ENCODE measurements at regions not wholly inside any gene's neighbourhood (a gene's known extent, or its start where the extent isn't known, plus 50 kb on each side); places are given as distances from the start of the nearest gene placed in this dataset.

- TF ChIP-seq CTCF (IDR thresholded peaks at IDR 0.05; ENCODE audit: control extremely low read depth, extremely low read depth, low read depth, missing control alignments) = no peak
- ChIA-PET POLR2A (no interaction called here), CTCF (no interaction called here)
- DNase-seq (ENCODE audit: extremely low spot score) = no peak
Measured at GRCh38 chr1:118487091-118487490, 302.1 kb upstream of the SPAG17 start.

GRCh38 chr1:118486199-118486598 lies 301.2 kb upstream of the SPAG17 start:
- ChIA-PET POLR2A (no interaction called here), CTCF (no interaction called here)
- TF ChIP-seq CTCF (IDR thresholded peaks at IDR 0.05; ENCODE audit: control extremely low read depth, extremely low read depth, low read depth, missing control alignments) = no peak
- DNase-seq (ENCODE audit: extremely low spot score) = no peak

- TF ChIP-seq CTCF (IDR thresholded peaks at IDR 0.05; ENCODE audit: control extremely low read depth, extremely low read depth, low read depth, missing control alignments) = no peak
- ChIA-PET POLR2A (no interaction called here), CTCF (no interaction called here)
- no peak for DNase-seq (ENCODE audit: extremely low spot score)
Measured at GRCh38 chr1:118485757-118486156, 300.7 kb upstream of the SPAG17 start.

GRCh38 chr1:118484893-118485292 lies 299.9 kb upstream of the SPAG17 start:
- ChIA-PET CTCF (no interaction called here), POLR2A (no interaction called here)
- TF ChIP-seq CTCF (IDR thresholded peaks at IDR 0.05; ENCODE audit: control extremely low read depth, extremely low read depth, low read depth, missing control alignments) = no peak
- DNase-seq (ENCODE audit: extremely low spot score) = no peak

GRCh38 chr1:118483245-118484006 lies 298.4 kb upstream of the SPAG17 start:
- DNase-seq (ENCODE audit: extremely low spot score) = no peak
- POLR2A ChIA-PET = no interaction called here
- TF ChIP-seq CTCF (IDR thresholded peaks at IDR 0.05; ENCODE audit: control extremely low read depth, extremely low read depth, low read depth, missing control alignments) = no peak
- CTCF ChIA-PET = no interaction called here

GRCh38 chr1:118481126-118481525 lies 296.1 kb upstream of the SPAG17 start:
- TF ChIP-seq CTCF (IDR thresholded peaks at IDR 0.05; ENCODE audit: control extremely low read depth, extremely low read depth, low read depth, missing control alignments) = no peak
- ChIA-PET CTCF (no interaction called here), POLR2A (no interaction called here)
- no peak for DNase-seq (ENCODE audit: extremely low spot score)

Data from GM10248 (cell line).